Endothelial cell (in vitro differentiated cells): ENCODE measurements at regions not wholly inside any gene's neighbourhood (a gene's known extent, or its start where the extent isn't known, plus 50 kb on each side); places are given as distances from the start of the nearest gene placed in this dataset. TPM values are rescaled to one million over a fixed set of nuclear protein-coding genes. Genes with fewer than 3 reads are reported as not detected.

Experiments used
- DNase-seq: peaks from one replicate; pipeline ENCODE4 v3.0.0; 2021; ENCODE audit warnings: low spot score
- H3K27ac Mint-ChIP-seq: one replicate; pipeline ENCODE4 v1.8.0; 2021; ENCODE audit warnings: mixed read lengths, inconsistent platforms; ENCODE audit not compliant: unreplicated experiment
- H3K27me3 Mint-ChIP-seq: one replicate; pipeline ENCODE4 v1.8.0; 2021; ENCODE audit warnings: mild to moderate bottlenecking, moderate library complexity, mixed read lengths, inconsistent platforms; ENCODE audit not compliant: unreplicated experiment
- H3K36me3 Mint-ChIP-seq: one replicate; pipeline ENCODE4 v1.8.0; 2021; ENCODE audit warnings: mild to moderate bottlenecking, low read depth, mixed read lengths, inconsistent platforms; ENCODE audit not compliant: unreplicated experiment
- H3K4me1 Mint-ChIP-seq: one replicate; pipeline ENCODE4 v1.8.0; 2021; ENCODE audit warnings: mild to moderate bottlenecking, mixed read lengths, inconsistent platforms; ENCODE audit not compliant: unreplicated experiment
- H3K4me3 Mint-ChIP-seq: one replicate; pipeline ENCODE4 v1.8.0; 2021; ENCODE audit warnings: mild to moderate bottlenecking, mixed read lengths, inconsistent platforms; ENCODE audit not compliant: unreplicated experiment
- H3K9me3 Mint-ChIP-seq: one replicate; pipeline ENCODE4 v1.8.0; 2021; ENCODE audit warnings: mixed read lengths, inconsistent platforms; ENCODE audit not compliant: unreplicated experiment
- microRNA-seq: library from miRNA; unstranded; fragments of <30 nt; microRNA quantifications from one replicate; pipeline ENCODE4, GENCODE V29; 2020; ENCODE audit not compliant: unreplicated experiment
- TF ChIP-seq, protein P1 (sequence below): fragments of 200-600 bp; sonication (generic); IDR thresholded peaks from one replicate; pipeline ENCODE4 v1.5.0; 2021; ENCODE audit warnings: antibody characterized with exemption; ENCODE audit not compliant: unreplicated experiment

DNA sequence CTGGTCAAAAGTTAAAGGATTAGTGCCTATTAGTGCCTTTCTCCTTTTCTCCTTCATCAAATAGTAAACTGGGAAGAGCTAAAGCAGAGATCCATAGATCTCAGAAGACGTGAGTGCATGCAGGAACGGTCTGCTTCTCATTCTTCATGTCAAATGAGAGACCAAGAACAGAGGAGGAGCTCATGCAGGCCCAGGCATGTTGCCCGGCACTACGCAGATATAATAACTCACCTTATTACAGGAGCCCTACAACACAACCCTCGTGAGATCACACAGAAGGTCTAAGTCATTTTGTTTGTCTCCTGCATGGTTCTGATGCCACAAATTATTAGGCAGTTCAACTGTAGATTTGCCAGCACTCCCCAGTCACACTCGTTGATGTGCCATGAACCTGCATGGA lies 71.8 kb downstream of the CMPK2 start:
- Mint-ChIP-seq H3K4me3 (no peak overlapping the region), H3K27me3 (peaks cover 5% of the 10 kb centered on the region), H3K36me3 (no peaks in the 10 kb centered on the region), H3K27ac (no peak overlapping the region), H3K9me3 (no peaks in the 10 kb centered on the region), H3K4me1 (no peaks in the 10 kb centered on the region)
- DNase-seq: no peak
- TF ChIP-seq, protein P1, sequence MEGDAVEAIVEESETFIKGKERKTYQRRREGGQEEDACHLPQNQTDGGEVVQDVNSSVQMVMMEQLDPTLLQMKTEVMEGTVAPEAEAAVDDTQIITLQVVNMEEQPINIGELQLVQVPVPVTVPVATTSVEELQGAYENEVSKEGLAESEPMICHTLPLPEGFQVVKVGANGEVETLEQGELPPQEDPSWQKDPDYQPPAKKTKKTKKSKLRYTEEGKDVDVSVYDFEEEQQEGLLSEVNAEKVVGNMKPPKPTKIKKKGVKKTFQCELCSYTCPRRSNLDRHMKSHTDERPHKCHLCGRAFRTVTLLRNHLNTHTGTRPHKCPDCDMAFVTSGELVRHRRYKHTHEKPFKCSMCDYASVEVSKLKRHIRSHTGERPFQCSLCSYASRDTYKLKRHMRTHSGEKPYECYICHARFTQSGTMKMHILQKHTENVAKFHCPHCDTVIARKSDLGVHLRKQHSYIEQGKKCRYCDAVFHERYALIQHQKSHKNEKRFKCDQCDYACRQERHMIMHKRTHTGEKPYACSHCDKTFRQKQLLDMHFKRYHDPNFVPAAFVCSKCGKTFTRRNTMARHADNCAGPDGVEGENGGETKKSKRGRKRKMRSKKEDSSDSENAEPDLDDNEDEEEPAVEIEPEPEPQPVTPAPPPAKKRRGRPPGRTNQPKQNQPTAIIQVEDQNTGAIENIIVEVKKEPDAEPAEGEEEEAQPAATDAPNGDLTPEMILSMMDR: no peak

DNA sequence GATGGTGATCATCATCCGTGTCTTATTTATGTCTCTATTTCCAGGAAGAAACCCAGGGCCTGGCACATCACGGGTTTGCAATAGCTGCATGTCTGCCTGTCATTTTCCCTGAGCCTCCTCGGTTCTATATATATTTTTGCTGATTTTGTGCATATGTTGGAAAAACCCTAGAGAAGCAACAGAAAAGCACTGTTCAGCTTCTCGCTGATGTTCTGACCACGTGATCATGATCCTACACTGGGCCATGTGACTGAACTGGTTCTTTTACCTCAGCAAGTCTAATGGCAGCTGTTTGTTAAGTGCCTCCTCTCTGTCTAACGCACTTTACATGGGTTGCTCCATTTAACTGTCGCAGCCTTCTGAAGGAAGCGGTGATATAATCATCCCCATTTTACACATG lies 71.3 kb downstream of the CMPK2 start:
- no peaks in the 10 kb centered on the region for H3K9me3 Mint-ChIP-seq
- no peaks in the 10 kb centered on the region for H3K36me3 Mint-ChIP-seq
- DNase-seq: no peak
- TF ChIP-seq, protein P1: no peak
- H3K27me3 Mint-ChIP-seq: peaks cover 3% of the 10 kb centered on the region
- H3K4me3 Mint-ChIP-seq: no peak overlapping the region
- H3K27ac Mint-ChIP-seq: no peak overlapping the region
- no peaks in the 10 kb centered on the region for H3K4me1 Mint-ChIP-seq

Small RNAs in the stretch of these regions (microRNA-seq; reads per million reads assigned to microRNA genes)
- not detected for gene MIR7158
- not detected for gene MIR7515
